B cell (primary cell): ENCODE measurements at regions not wholly inside any gene's neighbourhood (a gene's known extent, or its start where the extent isn't known, plus 50 kb on each side); places are given as distances from the start of the nearest gene placed in this dataset.

Experiments used
- EZH2 ChIP-seq: IDR thresholded peaks from 2 replicates; pipeline ENCODE4 v1.6.1; 2012; ENCODE audit warnings: borderline replicate concordance, low read depth, mild to moderate bottlenecking, moderate library complexity, low read length; ENCODE audit not compliant: insufficient read depth, poor library complexity, severe bottlenecking
- TF ChIP-seq, protein P1 (sequence below): fragments of 200-600 bp; IDR thresholded peaks from one replicate; pipeline ENCODE4 v1.8.0; 2022; ENCODE audit warnings: antibody characterized with exemption, mild to moderate bottlenecking

DNA sequence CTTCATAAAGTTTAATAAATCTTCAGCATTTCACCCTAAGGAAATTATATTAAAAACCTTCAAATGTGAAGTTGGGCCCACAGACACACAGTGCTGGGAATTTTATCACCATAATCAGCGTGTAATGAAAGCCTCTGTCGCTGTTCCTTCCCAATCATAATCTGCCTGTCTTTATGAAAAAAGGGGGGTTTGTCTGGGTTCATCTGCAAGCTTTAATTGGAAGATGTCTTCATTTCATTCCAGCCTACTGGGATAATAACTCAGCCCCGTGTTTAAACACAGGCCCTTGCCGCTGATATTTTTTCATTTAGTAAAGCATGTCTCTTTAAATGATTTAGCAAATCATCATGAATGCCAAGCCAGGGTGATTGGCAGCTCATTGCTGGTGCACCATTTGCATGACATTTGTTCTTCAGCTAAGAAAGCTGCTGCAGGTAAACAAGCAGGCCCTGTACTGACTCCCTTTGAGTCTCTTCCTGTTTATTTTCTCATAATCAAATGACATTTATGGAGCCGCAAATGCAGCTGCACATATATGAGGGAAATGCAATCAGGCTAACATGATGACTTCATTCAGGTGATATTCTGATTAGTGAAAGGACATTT lies 362.9 kb upstream of the TLE4 start:
- TF ChIP-seq, protein P1, sequence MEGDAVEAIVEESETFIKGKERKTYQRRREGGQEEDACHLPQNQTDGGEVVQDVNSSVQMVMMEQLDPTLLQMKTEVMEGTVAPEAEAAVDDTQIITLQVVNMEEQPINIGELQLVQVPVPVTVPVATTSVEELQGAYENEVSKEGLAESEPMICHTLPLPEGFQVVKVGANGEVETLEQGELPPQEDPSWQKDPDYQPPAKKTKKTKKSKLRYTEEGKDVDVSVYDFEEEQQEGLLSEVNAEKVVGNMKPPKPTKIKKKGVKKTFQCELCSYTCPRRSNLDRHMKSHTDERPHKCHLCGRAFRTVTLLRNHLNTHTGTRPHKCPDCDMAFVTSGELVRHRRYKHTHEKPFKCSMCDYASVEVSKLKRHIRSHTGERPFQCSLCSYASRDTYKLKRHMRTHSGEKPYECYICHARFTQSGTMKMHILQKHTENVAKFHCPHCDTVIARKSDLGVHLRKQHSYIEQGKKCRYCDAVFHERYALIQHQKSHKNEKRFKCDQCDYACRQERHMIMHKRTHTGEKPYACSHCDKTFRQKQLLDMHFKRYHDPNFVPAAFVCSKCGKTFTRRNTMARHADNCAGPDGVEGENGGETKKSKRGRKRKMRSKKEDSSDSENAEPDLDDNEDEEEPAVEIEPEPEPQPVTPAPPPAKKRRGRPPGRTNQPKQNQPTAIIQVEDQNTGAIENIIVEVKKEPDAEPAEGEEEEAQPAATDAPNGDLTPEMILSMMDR, result no peak
- no peak for TF ChIP-seq EZH2
